H9 (cell line): ENCODE measurements at regions not wholly inside any gene's neighbourhood (a gene's known extent, or its start where the extent isn't known, plus 50 kb on each side); places are given as distances from the start of the nearest gene placed in this dataset.

Experiments
- DNase-seq: peaks from one replicate; pipeline ENCODE4 v3.0.0-alpha.2; 2017
- H2AFZ ChIP-seq: one replicate; pipeline ENCODE4 v1.6.1; 2013; ENCODE audit warnings: mild to moderate bottlenecking, low read length, control low read depth, moderate library complexity
- H2AK5ac ChIP-seq: 2 replicates; pipeline ENCODE4 v1.6.1; 2013; ENCODE audit warnings: low read length, control low read depth, mixed read lengths; ENCODE audit not compliant: insufficient read length
- H2BK120ac ChIP-seq: one replicate; pipeline ENCODE4 v1.6.1; 2013; ENCODE audit warnings: low read depth, mild to moderate bottlenecking, low read length, control low read depth, inconsistent platforms; ENCODE audit not compliant: poor library complexity, severe bottlenecking
- H2BK12ac ChIP-seq: 2 replicates; pipeline ENCODE4 v1.6.1; 2013; ENCODE audit warnings: low read length, control low read depth, mixed read lengths, low read depth; ENCODE audit not compliant: insufficient read length
- H2BK15ac ChIP-seq: 2 replicates; pipeline ENCODE4 v1.6.1; 2013; ENCODE audit warnings: low read depth, low read length, control low read depth
- H2BK20ac ChIP-seq: one replicate; pipeline ENCODE4 v1.6.1; 2013; ENCODE audit warnings: low read depth, mild to moderate bottlenecking, low read length, control low read depth, inconsistent platforms; ENCODE audit not compliant: poor library complexity, severe bottlenecking
- H2BK5ac ChIP-seq: 2 replicates; pipeline ENCODE4 v1.6.1; 2013; ENCODE audit warnings: low read length, control low read depth, mixed read lengths; ENCODE audit not compliant: insufficient read length
- H3K14ac ChIP-seq: 2 replicates; pipeline ENCODE4 v1.6.1; 2013; ENCODE audit warnings: low read length, control low read depth; ENCODE audit not compliant: insufficient read depth
- H3K18ac ChIP-seq: 2 replicates; pipeline ENCODE4 v1.6.1; 2013; ENCODE audit warnings: low read depth, mild to moderate bottlenecking, mixed read lengths, low read length, control low read depth; ENCODE audit not compliant: insufficient read length
- H3K23ac ChIP-seq: 2 replicates; pipeline ENCODE4 v1.6.1; 2013; ENCODE audit warnings: low read length, control low read depth, mixed read lengths, low read depth; ENCODE audit not compliant: insufficient read length
- H3K23me2 ChIP-seq: 2 replicates; pipeline ENCODE4 v1.6.1; 2013; ENCODE audit warnings: low read depth, mild to moderate bottlenecking, mixed read lengths, low read length, control low read depth; ENCODE audit not compliant: insufficient read length, poor library complexity, severe bottlenecking
- H3K27ac ChIP-seq: 2 replicates; pipeline ENCODE4 v1.5.1; 2013; ENCODE audit warnings: low read length, control low read depth, mixed read lengths, low read depth; ENCODE audit not compliant: insufficient read length
- H3K27me3 ChIP-seq: 2 replicates; pipeline ENCODE4 v1.6.1; 2013; ENCODE audit warnings: low read length, control low read depth, inconsistent platforms; ENCODE audit not compliant: insufficient read depth
- H3K4ac ChIP-seq: 2 replicates; pipeline ENCODE4 v1.6.1; 2013; ENCODE audit warnings: low read depth, mild to moderate bottlenecking, control low read depth, inconsistent platforms, low read length, moderate library complexity
- H3K4me1 ChIP-seq: 2 replicates; pipeline ENCODE4 v1.6.1; 2013; ENCODE audit warnings: low read length, control low read depth, inconsistent platforms; ENCODE audit not compliant: insufficient read depth
- H3K4me2 ChIP-seq: 2 replicates; pipeline ENCODE4 v1.6.1; 2013; ENCODE audit warnings: low read length, control low read depth, mixed read lengths; ENCODE audit not compliant: insufficient read length, insufficient read depth
- H3K56ac ChIP-seq: 2 replicates; pipeline ENCODE4 v1.6.1; 2013; ENCODE audit warnings: low read depth, mild to moderate bottlenecking, mixed read lengths, low read length, control low read depth; ENCODE audit not compliant: insufficient read length
- H3K79me1 ChIP-seq: 2 replicates; pipeline ENCODE4 v1.6.1; 2013; ENCODE audit warnings: low read depth, mild to moderate bottlenecking, moderate library complexity, low read length, control low read depth, inconsistent platforms; ENCODE audit not compliant: insufficient read depth, poor library complexity, severe bottlenecking
- H3K79me2 ChIP-seq: 2 replicates; pipeline ENCODE4 v1.6.1; 2013; ENCODE audit warnings: low read length, control low read depth, inconsistent platforms; ENCODE audit not compliant: insufficient read depth
- H3K9ac ChIP-seq: 2 replicates; pipeline ENCODE4 v1.6.1; 2013; ENCODE audit warnings: low read length, control low read depth, mixed read lengths; ENCODE audit not compliant: insufficient read length; ENCODE audit errors: extremely low read depth
- H3K9me3 ChIP-seq: one replicate; pipeline ENCODE4 v1.6.1; 2013; ENCODE audit warnings: low read depth, low read length, inconsistent platforms; ENCODE audit not compliant: control insufficient read depth
- H3T11ph ChIP-seq: one replicate; pipeline ENCODE4 v1.6.1; 2013; ENCODE audit warnings: mild to moderate bottlenecking, low read length, control low read depth, inconsistent platforms
- H4K20me1 ChIP-seq: one replicate; pipeline ENCODE4 v1.6.1; 2013; ENCODE audit not compliant: control insufficient read depth, insufficient read length, insufficient read depth
- H4K5ac ChIP-seq: 2 replicates; pipeline ENCODE4 v1.6.1; 2013; ENCODE audit warnings: low read depth, mild to moderate bottlenecking, mixed read lengths, low read length, control low read depth; ENCODE audit not compliant: insufficient read length
- H4K8ac ChIP-seq: replicated peaks from 2 replicates; pipeline ENCODE4 v1.6.1; 2013; ENCODE audit warnings: low read length, control low read depth, mixed read lengths, low read depth; ENCODE audit not compliant: insufficient read length
- H4K91ac ChIP-seq: 2 replicates; pipeline ENCODE4 v1.6.1; 2013; ENCODE audit warnings: low read depth, mild to moderate bottlenecking, moderate library complexity, mixed read lengths, low read length, control low read depth; ENCODE audit not compliant: insufficient read length
- H3K27ac Mint-ChIP-seq, 3 experiments: 2 replicates in 2 of 3; 3 replicates in 1 of 3; pipeline ENCODE4 v1.8.0; 2020 to 2021; ENCODE audit warnings: mixed read lengths in 3 of 3, mild to moderate bottlenecking in 1 of 3, moderate library complexity in 1 of 3
- H3K27me3 Mint-ChIP-seq: 2 replicates; pipeline ENCODE4 v1.8.0; 2021; ENCODE audit warnings: low read depth, mild to moderate bottlenecking, moderate library complexity, mixed read lengths
- H3K36me3 Mint-ChIP-seq, 3 experiments: 2 replicates in 2 of 3; 3 replicates in 1 of 3; pipeline ENCODE4 v1.8.0; 2020 to 2021; ENCODE audit warnings: low read depth in 3 of 3, mixed read lengths in 3 of 3; ENCODE audit not compliant: insufficient read depth in 1 of 3
- H3K4me1 Mint-ChIP-seq, 2 experiments: 2 replicates each; pipeline ENCODE4 v1.8.0; 2020; ENCODE audit warnings: mixed read lengths in 2 of 2
- H3K4me3 Mint-ChIP-seq, 2 experiments: 2 replicates in 1 of 2; 3 replicates in 1 of 2; pipeline ENCODE4 v1.8.0; 2020 to 2021; ENCODE audit warnings: mild to moderate bottlenecking in 2 of 2, mixed read lengths in 2 of 2, moderate library complexity in 1 of 2
- H3K9me3 Mint-ChIP-seq, 2 experiments: 2 replicates in 1 of 2; 3 replicates in 1 of 2; pipeline ENCODE4 v1.8.0; 2020; ENCODE audit warnings: mild to moderate bottlenecking in 2 of 2, mixed read lengths in 2 of 2, moderate library complexity in 1 of 2
- CTCF ChIP-seq: fragments of 200-600 bp; sonication (generic); conservative IDR thresholded peaks from 3 replicates; pipeline ENCODE4 v1.8.0; 2021; ENCODE audit warnings: antibody characterized with exemption, mild to moderate bottlenecking
- WGBS: extraction: QIAGEN DNeasy Blood & Tissue Kit; methylation state at CpG from one replicate; pipeline ENCODE4 v1.1.7; 2013; ENCODE audit warnings: missing lambda C conversion rate, low lambda C conversion rate, mixed read lengths; ENCODE audit not compliant: insufficient read length; ENCODE audit errors: extremely low coverage; 5-methylcytosine and 5-hydroxymethylcytosine counted together

- Histone ChIP-seq H4K8ac (no peak overlapping the region), H3K23ac (no peak overlapping the region), H4K20me1 (no peaks in the 10 kb centered on the region), H3K14ac (no peak overlapping the region), H3K27ac (no peak overlapping the region), H3K4me2 (no peak overlapping the region), H3K23me2 (no peaks in the 10 kb centered on the region), H2AK5ac (no peak overlapping the region), H3T11ph (no peak overlapping the region), H3K9ac (no peak overlapping the region), H3K4me1 (no peaks in the 10 kb centered on the region), H2BK12ac (no peak overlapping the region), H2AFZ (no peak overlapping the region), H2BK120ac (no peak overlapping the region), H3K18ac (no peak overlapping the region), H4K5ac (no peak overlapping the region), H2BK5ac (no peak overlapping the region), H3K79me1 (no peaks in the 10 kb centered on the region), H4K91ac (no peak overlapping the region), H2BK20ac (no peak overlapping the region), H3K27me3 (no peaks in the 10 kb centered on the region), H2BK15ac (no peak overlapping the region), H3K4ac (no peak overlapping the region), H3K79me2 (no peaks in the 10 kb centered on the region), H3K56ac (no peak overlapping the region), H3K9me3 (no peaks in the 10 kb centered on the region)
- no CpG with 5 or more reads among the region's 2 CpGs for WGBS
- Mint-ChIP-seq H3K4me3 (no peak overlapping the region), H3K36me3 (no peaks in the 10 kb centered on the region), H3K9me3 (peaks cover 0 to 3% of the 10 kb centered on the region in 2 experiments; a peak in 1 of 5 replicates), H3K4me1 (no peaks in the 10 kb centered on the region), H3K27ac (no peak overlapping the region), H3K27me3 (no peaks in the 10 kb centered on the region; the same call in 1 of the 2 replicates)
- DNase-seq = no peak
- no peak for TF ChIP-seq CTCF
Observed at GRCh38 chr4:28247805-28248204, 1387.2 kb downstream of the STIM2 start.
